GM23338 (cell line): ENCODE measurements at regions not wholly inside any gene's neighbourhood (a gene's known extent, or its start where the extent isn't known, plus 50 kb on each side); places are given as distances from the start of the nearest gene placed in this dataset.

ENCODE experiments used
- ATAC-seq: fragments of 200-7000 bp; cut with Tn5 transposase; 3 replicates; pipeline ENCODE4 v1.9.1; 2020
- DNase-seq: peaks from one replicate; pipeline ENCODE4 v3.0.0-alpha.2; 2015; ENCODE audit warnings: low spot score
- H2AFZ ChIP-seq: fragments of 200-600 bp; sonication (generic); 2 replicates; pipeline ENCODE4 v1.8.0; 2016; ENCODE audit warnings: antibody characterized with exemption, mild to moderate bottlenecking, moderate library complexity
- H3F3A ChIP-seq: fragments of 200-600 bp; sonication (generic); replicated peaks from 2 replicates; pipeline ENCODE4 v1.8.0; 2017; ENCODE audit warnings: antibody characterized with exemption, mixed run types, low read depth
- H3K27ac ChIP-seq: fragments of 200-600 bp; sonication (generic); 2 replicates; pipeline ENCODE4 v1.6.1; 2016; ENCODE audit warnings: low read depth
- H3K27me3 ChIP-seq: fragments of 200-600 bp; sonication (generic); 2 replicates; pipeline ENCODE4 v1.8.0; 2016; ENCODE audit warnings: mild to moderate bottlenecking, mixed run types, moderate library complexity; ENCODE audit not compliant: insufficient read depth
- H3K36me3 ChIP-seq: fragments of 200-600 bp; sonication (generic); 2 replicates; pipeline ENCODE4 v1.8.0; 2016; ENCODE audit warnings: mild to moderate bottlenecking; ENCODE audit not compliant: insufficient read depth
- H3K4me1 ChIP-seq: fragments of 200-600 bp; sonication (generic); 2 replicates; pipeline ENCODE4 v1.8.0; 2016; ENCODE audit warnings: mild to moderate bottlenecking, moderate library complexity; ENCODE audit not compliant: insufficient read depth
- H3K4me2 ChIP-seq: fragments of 200-600 bp; sonication (generic); 2 replicates; pipeline ENCODE4 v1.7.1; 2017; ENCODE audit warnings: mixed run types
- H3K4me3 ChIP-seq: fragments of 200-600 bp; sonication (generic); 2 replicates; pipeline ENCODE4 v1.6.1; 2016; ENCODE audit warnings: mixed run types
- H3K79me2 ChIP-seq: fragments of 200-600 bp; sonication (generic); replicated peaks from 2 replicates; pipeline ENCODE4 v1.8.0; 2017; ENCODE audit warnings: mild to moderate bottlenecking; ENCODE audit not compliant: insufficient read depth
- H3K9me2 ChIP-seq: fragments of 200-600 bp; sonication (generic); 2 replicates; pipeline ENCODE4 v1.8.0; 2017; ENCODE audit not compliant: insufficient read depth
- H4K20me1 ChIP-seq: fragments of 200-600 bp; sonication (generic); replicated peaks from 2 replicates; pipeline ENCODE4 v1.8.0; 2017; ENCODE audit warnings: mild to moderate bottlenecking; ENCODE audit not compliant: insufficient read depth
- H3K27ac Mint-ChIP-seq: 2 replicates; pipeline ENCODE4 v1.8.0; 2020; ENCODE audit warnings: inconsistent platforms, mild to moderate bottlenecking, moderate library complexity, mixed read lengths
- H3K27me3 Mint-ChIP-seq: 3 replicates; pipeline ENCODE4 v1.8.0; 2022; ENCODE audit warnings: low read depth, mild to moderate bottlenecking, moderate library complexity, mixed read lengths, inconsistent platforms; ENCODE audit not compliant: insufficient read depth, poor library complexity
- H3K36me3 Mint-ChIP-seq: 3 replicates; pipeline ENCODE4 v1.8.0; 2021; ENCODE audit warnings: low read depth, mild to moderate bottlenecking, inconsistent platforms, moderate library complexity, mixed read lengths
- H3K4me1 Mint-ChIP-seq: 3 replicates; pipeline ENCODE4 v1.8.0; 2020; ENCODE audit warnings: mild to moderate bottlenecking, inconsistent platforms, mixed read lengths
- H3K4me3 Mint-ChIP-seq: 3 replicates; pipeline ENCODE4 v1.8.0; 2021; ENCODE audit warnings: moderate library complexity, mild to moderate bottlenecking, inconsistent platforms, mixed read lengths
- H3K9me3 Mint-ChIP-seq: 3 replicates; pipeline ENCODE4 v1.8.0; 2020; ENCODE audit warnings: moderate library complexity, mild to moderate bottlenecking, inconsistent platforms, mixed read lengths
- CREB1 ChIP-seq: fragments of 250-450 bp; sonication (Bioruptor Pico); IDR thresholded peaks from 2 replicates; pipeline ENCODE4 v1.5.0; 2020; ENCODE audit warnings: low read depth, mild to moderate bottlenecking, moderate library complexity
- CTCF ChIP-seq, 2 experiments: fragments of 200-600 bp in 1 of 2; sonication (generic) in 1 of 2; conservative IDR thresholded peaks; 2 replicates each; pipeline versions ENCODE4 v1.5.1 to v1.6.1; 2016 to 2017; ENCODE audit warnings: antibody characterized with exemption in 2 of 2, low read depth in 2 of 2, mild to moderate bottlenecking in 2 of 2, moderate library complexity in 1 of 2
- EZH2phosphoT487 ChIP-seq: fragments of 200-600 bp; sonication (generic); IDR thresholded peaks from one replicate; pipeline ENCODE4 v1.8.1; 2018; ENCODE audit warnings: antibody characterized with exemption; ENCODE audit not compliant: unreplicated experiment
- NANOG ChIP-seq: IDR thresholded peaks from 2 replicates; pipeline ENCODE4 v1.6.1; 2016; ENCODE audit warnings: antibody characterized with exemption, borderline replicate concordance
- ZNF114 ChIP-seq: fragments of 250-450 bp; sonication (Bioruptor Pico); IDR thresholded peaks from 2 replicates; pipeline ENCODE4 v1.5.0; 2020; ENCODE audit warnings: mild to moderate bottlenecking, moderate library complexity
- ZNF331 ChIP-seq: fragments of 250-450 bp; sonication (Bioruptor Pico); IDR thresholded peaks from 2 replicates; pipeline ENCODE4 v1.5.0; 2020; ENCODE audit warnings: low read depth, mild to moderate bottlenecking, moderate library complexity
- ZNF462 ChIP-seq: fragments of 250-450 bp; sonication (Bioruptor Pico); IDR thresholded peaks from 2 replicates; pipeline ENCODE4 v1.5.0; 2020; ENCODE audit warnings: mild to moderate bottlenecking, moderate library complexity
- TF ChIP-seq, protein P1 (sequence below): IDR thresholded peaks from one replicate; pipeline ENCODE4 v1.6.1; 2018; ENCODE audit warnings: antibody characterized with exemption; ENCODE audit not compliant: unreplicated experiment

DNA sequence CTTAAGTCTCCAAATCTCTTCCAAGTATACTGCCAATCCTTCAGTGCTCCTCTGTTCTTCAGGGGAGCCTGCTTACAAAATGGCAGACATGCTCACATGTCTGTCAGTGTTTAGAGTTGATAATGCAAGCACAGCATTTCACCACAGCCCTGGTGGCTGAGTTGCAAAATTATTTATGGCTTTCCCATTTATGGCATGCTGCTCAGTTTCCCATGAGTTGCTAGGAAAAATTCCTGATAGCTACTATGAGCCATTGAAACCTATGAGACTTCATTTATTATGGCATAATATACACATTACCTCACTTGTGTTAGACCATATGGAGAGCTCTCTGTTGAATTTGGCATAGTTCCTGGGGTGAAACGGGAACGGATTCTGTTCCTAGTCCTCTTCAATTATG is 448.7 kb upstream of the TCF4 start:
- no peak for ATAC-seq
- H4K20me1 ChIP-seq: no peaks in the 10 kb centered on the region
- H3K9me2 ChIP-seq: peaks cover 13% of the 10 kb centered on the region; the same call in 1 of the 2 replicates
- no peak overlapping the region for H3K4me2 ChIP-seq
- H3K27me3 ChIP-seq: no peaks in the 10 kb centered on the region
- Mint-ChIP-seq H3K4me3 (no peak overlapping the region), H3K9me3 (peaks cover 21% of the 10 kb centered on the region), H3K36me3 (peaks cover 13% of the 10 kb centered on the region), H3K27me3 (no peaks in the 10 kb centered on the region), H3K27ac (no peak overlapping the region), H3K4me1 (peaks cover 5% of the 10 kb centered on the region; the same call in 1 of the 3 replicates)
- no peak overlapping the region for H3K4me3 ChIP-seq
- no peak for DNase-seq
- peaks cover 11% of the 10 kb centered on the region for H3K4me1 ChIP-seq
- TF ChIP-seq NANOG: no peak
- no peak for TF ChIP-seq EZH2phosphoT487
- TF ChIP-seq, protein P1, sequence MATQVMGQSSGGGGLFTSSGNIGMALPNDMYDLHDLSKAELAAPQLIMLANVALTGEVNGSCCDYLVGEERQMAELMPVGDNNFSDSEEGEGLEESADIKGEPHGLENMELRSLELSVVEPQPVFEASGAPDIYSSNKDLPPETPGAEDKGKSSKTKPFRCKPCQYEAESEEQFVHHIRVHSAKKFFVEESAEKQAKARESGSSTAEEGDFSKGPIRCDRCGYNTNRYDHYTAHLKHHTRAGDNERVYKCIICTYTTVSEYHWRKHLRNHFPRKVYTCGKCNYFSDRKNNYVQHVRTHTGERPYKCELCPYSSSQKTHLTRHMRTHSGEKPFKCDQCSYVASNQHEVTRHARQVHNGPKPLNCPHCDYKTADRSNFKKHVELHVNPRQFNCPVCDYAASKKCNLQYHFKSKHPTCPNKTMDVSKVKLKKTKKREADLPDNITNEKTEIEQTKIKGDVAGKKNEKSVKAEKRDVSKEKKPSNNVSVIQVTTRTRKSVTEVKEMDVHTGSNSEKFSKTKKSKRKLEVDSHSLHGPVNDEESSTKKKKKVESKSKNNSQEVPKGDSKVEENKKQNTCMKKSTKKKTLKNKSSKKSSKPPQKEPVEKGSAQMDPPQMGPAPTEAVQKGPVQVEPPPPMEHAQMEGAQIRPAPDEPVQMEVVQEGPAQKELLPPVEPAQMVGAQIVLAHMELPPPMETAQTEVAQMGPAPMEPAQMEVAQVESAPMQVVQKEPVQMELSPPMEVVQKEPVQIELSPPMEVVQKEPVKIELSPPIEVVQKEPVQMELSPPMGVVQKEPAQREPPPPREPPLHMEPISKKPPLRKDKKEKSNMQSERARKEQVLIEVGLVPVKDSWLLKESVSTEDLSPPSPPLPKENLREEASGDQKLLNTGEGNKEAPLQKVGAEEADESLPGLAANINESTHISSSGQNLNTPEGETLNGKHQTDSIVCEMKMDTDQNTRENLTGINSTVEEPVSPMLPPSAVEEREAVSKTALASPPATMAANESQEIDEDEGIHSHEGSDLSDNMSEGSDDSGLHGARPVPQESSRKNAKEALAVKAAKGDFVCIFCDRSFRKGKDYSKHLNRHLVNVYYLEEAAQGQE: no peak
- TF ChIP-seq CREB1 (CRISPR knock-in tag): no peak
- no peak for TF ChIP-seq ZNF462 (CRISPR knock-in tag)
- no peak for TF ChIP-seq ZNF114 (CRISPR knock-in tag)
- no peak for TF ChIP-seq ZNF331
- TF ChIP-seq CTCF (conservative IDR thresholded peaks at IDR 0.05; ENCODE audit: low read depth in 2 of 2): no peak
- H3K79me2 ChIP-seq: no peaks in the 10 kb centered on the region
- H3K36me3 ChIP-seq: no peaks in the 10 kb centered on the region
- no peaks in the 10 kb centered on the region for H3F3A ChIP-seq
- no peak overlapping the region for H2AFZ ChIP-seq
- no peak overlapping the region for H3K27ac ChIP-seq
